ENCODE measurements at regions not wholly inside any gene's neighbourhood (a gene's known extent, or its start where the extent isn't known, plus 50 kb on each side); places are given as distances from the start of the nearest gene placed in this dataset.

DNA sequence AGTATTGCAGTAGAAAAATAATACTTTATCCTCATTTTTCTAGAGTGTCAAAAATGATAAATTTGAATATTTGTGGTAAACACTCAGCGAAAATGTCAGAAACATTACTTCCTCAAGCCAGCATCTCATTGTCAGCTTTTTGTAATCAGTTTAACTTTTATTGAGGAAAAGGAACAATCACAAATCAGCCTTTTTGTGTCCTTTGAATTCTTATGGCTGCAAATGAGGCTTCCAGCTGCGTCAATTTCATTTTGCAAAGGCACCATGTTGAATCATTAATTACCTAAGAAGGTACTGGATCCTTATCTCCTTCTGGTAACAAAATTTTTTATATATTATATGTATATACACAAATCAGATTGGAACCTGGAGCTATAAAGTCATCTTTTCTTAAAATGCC, 442.6 kb upstream of the CPEB2 start:
- no peak for DNase-seq (ENCODE audit: low read depth in 2 of 2)
- TF ChIP-seq, protein P1, sequence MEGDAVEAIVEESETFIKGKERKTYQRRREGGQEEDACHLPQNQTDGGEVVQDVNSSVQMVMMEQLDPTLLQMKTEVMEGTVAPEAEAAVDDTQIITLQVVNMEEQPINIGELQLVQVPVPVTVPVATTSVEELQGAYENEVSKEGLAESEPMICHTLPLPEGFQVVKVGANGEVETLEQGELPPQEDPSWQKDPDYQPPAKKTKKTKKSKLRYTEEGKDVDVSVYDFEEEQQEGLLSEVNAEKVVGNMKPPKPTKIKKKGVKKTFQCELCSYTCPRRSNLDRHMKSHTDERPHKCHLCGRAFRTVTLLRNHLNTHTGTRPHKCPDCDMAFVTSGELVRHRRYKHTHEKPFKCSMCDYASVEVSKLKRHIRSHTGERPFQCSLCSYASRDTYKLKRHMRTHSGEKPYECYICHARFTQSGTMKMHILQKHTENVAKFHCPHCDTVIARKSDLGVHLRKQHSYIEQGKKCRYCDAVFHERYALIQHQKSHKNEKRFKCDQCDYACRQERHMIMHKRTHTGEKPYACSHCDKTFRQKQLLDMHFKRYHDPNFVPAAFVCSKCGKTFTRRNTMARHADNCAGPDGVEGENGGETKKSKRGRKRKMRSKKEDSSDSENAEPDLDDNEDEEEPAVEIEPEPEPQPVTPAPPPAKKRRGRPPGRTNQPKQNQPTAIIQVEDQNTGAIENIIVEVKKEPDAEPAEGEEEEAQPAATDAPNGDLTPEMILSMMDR (IDR thresholded peaks at IDR 0.05; ENCODE audit: low read depth, low read length), result no peak
- H3K4me3 ChIP-seq (replicated peaks in 1 of 2; ENCODE audit: low read depth in 2 of 2, low read length in 2 of 2), result no peak overlapping the region

- TF ChIP-seq, protein P1 (IDR thresholded peaks at IDR 0.05; ENCODE audit: low read depth, low read length), result no peak
- no peak for DNase-seq (ENCODE audit: low read depth in 2 of 2)
- no peak overlapping the region for H3K4me3 ChIP-seq (replicated peaks in 1 of 2; ENCODE audit: low read depth in 2 of 2, low read length in 2 of 2)
Measured at GRCh38 chr4:14560577-14560976, 441.7 kb upstream of the CPEB2 start.

DNA sequence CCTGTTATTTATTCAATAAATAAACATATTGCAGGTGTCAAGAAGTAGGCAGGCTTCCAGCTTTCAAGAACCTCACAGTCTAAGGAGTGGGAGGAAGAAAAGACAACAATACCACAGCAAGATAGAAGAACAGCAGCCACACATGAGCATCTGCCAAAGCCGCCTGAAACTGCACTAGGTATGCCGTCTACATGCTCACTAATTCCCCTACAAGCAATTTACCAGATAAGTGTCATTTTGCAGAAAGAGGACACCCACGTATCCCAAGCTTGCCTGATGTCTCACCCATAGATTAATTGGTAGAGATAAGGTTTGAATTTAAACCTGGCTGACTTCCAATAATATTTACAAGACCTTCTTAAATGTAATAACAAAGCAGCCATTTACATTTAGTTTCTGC, 439.4 kb upstream of the CPEB2 start:
- TF ChIP-seq, protein P1 (IDR thresholded peaks at IDR 0.05; ENCODE audit: low read depth, low read length), result no peak

DNA sequence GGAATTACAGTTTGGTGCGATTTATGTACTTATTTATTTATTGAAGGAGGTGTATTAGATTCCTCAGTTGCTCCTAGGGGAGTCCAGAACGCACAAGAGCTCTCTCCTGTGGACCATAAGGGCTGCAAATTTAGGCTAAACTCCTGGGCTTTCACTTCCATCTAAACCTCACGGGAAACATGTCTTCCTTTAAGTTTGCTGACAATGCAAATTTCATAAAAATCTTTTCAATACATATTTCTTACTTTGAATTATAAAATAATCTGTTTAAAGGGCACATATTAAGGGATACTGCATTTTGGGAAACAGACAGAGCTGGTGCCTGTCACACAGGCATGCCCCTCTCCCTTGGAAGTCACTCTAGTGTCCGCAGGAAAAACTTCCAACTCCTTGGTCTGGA, 438.0 kb upstream of the CPEB2 start:
- H3K4me3 ChIP-seq (replicated peaks in 1 of 2; ENCODE audit: low read depth in 2 of 2, low read length in 2 of 2), result no peak overlapping the region
- TF ChIP-seq, protein P1 (IDR thresholded peaks at IDR 0.05; ENCODE audit: low read depth, low read length), result no peak
- DNase-seq (ENCODE audit: low read depth in 2 of 2), result no peak

More for the DNA sequence above, 439.4 kb upstream of the CPEB2 start:
- DNase-seq (ENCODE audit: low read depth in 2 of 2), result no peak
- no peak overlapping the region for H3K4me3 ChIP-seq (replicated peaks in 1 of 2; ENCODE audit: low read depth in 2 of 2, low read length in 2 of 2)

- TF ChIP-seq, protein P1 (IDR thresholded peaks at IDR 0.05; ENCODE audit: low read depth, low read length), result no peak
- no peak overlapping the region for H3K4me3 ChIP-seq (replicated peaks in 1 of 2; ENCODE audit: low read depth in 2 of 2, low read length in 2 of 2)
- DNase-seq (ENCODE audit: low read depth in 2 of 2), result peak; percentile 25 to 64
Measured at GRCh38 chr4:14566518-14566917, 435.8 kb upstream of the CPEB2 start.

DNA sequence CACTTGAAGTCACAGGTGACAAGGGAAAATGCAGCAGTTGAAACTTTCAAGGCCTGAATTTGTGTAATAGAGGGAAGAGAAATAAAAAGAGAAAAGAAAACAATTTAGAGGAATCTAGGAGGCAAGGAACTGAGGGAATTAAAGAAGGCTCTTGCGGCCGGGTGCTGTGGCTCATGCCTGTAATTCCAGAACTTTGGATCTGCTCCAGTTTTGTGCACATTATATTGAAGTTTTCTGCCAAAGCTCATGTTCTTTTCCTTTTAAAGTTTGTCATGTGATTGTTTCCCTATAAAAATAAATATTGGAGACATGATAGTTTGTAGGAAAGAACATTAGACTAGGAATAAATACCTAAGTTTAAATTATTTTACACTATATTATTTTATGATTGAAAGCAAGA, 433.9 kb upstream of the CPEB2 start:
- H3K4me3 ChIP-seq (replicated peaks in 1 of 2; ENCODE audit: low read depth in 2 of 2, low read length in 2 of 2), result no peak overlapping the region
- DNase-seq (ENCODE audit: low read depth in 2 of 2), result peak in 1 of 2 donors; percentile 1
- TF ChIP-seq, protein P1 (IDR thresholded peaks at IDR 0.05; ENCODE audit: low read depth, low read length), result no peak

DNA sequence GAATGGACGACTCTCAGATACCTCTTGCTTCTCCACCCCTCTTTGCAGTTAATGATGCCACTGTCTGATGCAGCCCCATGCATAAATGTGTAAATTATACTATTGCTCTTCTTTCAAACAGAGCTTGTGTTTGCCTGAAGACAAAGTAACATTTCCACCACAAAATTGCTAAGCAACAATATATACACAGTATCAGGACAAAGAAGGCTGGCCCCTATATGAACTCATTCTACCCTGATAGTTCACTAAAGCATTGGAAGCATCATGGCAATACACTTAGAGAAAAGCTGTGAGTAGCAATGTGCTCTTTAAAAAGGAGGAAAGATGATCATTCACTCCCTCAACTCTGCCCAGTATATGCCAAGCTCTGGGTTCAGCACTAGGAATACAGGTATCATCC, 427.0 kb upstream of the CPEB2 start:
- no peak overlapping the region for H3K4me3 ChIP-seq (replicated peaks in 1 of 2; ENCODE audit: low read depth in 2 of 2, low read length in 2 of 2)
- TF ChIP-seq, protein P1 (IDR thresholded peaks at IDR 0.05; ENCODE audit: low read depth, low read length), result no peak
- DNase-seq (ENCODE audit: low read depth in 2 of 2), result no peak

Measured in cardiac fibroblast (primary cell).